Hepatocyte (in vitro differentiated cells): ENCODE measurements at regions not wholly inside any gene's neighbourhood (a gene's known extent, or its start where the extent isn't known, plus 50 kb on each side); places are given as distances from the start of the nearest gene placed in this dataset.

Experiments used
- DNase-seq: peaks from one replicate; pipeline ENCODE4 v3.0.0-alpha.2; 2016; ENCODE audit warnings: low spot score
- H2AFZ ChIP-seq: fragments of 200-600 bp; sonication (generic); 2 replicates; pipeline ENCODE4 v1.6.0; 2016; ENCODE audit warnings: antibody characterized with exemption, mild to moderate bottlenecking
- H3K27ac ChIP-seq: fragments of 200-600 bp; sonication (generic); 2 replicates; pipeline ENCODE4 v1.5.1; 2016; ENCODE audit warnings: mild to moderate bottlenecking
- H3K27me3 ChIP-seq: fragments of 200-600 bp; sonication (generic); 2 replicates; pipeline ENCODE4 v1.6.1; 2016
- H3K36me3 ChIP-seq: fragments of 200-600 bp; sonication (generic); replicated peaks from 2 replicates; pipeline ENCODE4 v1.5.1; 2016; ENCODE audit warnings: low read depth; ENCODE audit not compliant: insufficient read depth
- H3K4me1 ChIP-seq: fragments of 200-600 bp; sonication (generic); 2 replicates; pipeline ENCODE4 v1.5.1; 2016; ENCODE audit warnings: mild to moderate bottlenecking, moderate library complexity; ENCODE audit not compliant: insufficient read depth
- H3K4me2 ChIP-seq: fragments of 200-600 bp; sonication (generic); 2 replicates; pipeline ENCODE4 v1.6.0; 2016
- H3K4me3 ChIP-seq: fragments of 200-600 bp; sonication (generic); 2 replicates; pipeline ENCODE4 v1.5.1; 2016; ENCODE audit warnings: mild to moderate bottlenecking
- H3K79me2 ChIP-seq: fragments of 200-600 bp; sonication (generic); 2 replicates; pipeline ENCODE4 v1.6.0; 2017; ENCODE audit warnings: mild to moderate bottlenecking
- H3K9me2 ChIP-seq: fragments of 200-600 bp; sonication (generic); replicated peaks from 2 replicates; pipeline ENCODE4 v1.6.0; 2017; ENCODE audit warnings: mild to moderate bottlenecking; ENCODE audit not compliant: insufficient read depth
- H3K9me3 ChIP-seq: fragments of 200-600 bp; sonication (generic); 2 replicates; pipeline ENCODE4 v1.5.1; 2016; ENCODE audit warnings: low read depth, mild to moderate bottlenecking
- H4K20me1 ChIP-seq: fragments of 200-600 bp; sonication (generic); 2 replicates; pipeline ENCODE4 v1.6.0; 2016; ENCODE audit warnings: mild to moderate bottlenecking; ENCODE audit not compliant: insufficient read depth, poor library complexity, severe bottlenecking
- EZH2 ChIP-seq: fragments of 200-600 bp; sonication (generic); IDR thresholded peaks from 2 replicates; pipeline ENCODE4 v1.6.1; 2016; ENCODE audit warnings: antibody characterized with exemption, mild to moderate bottlenecking, borderline replicate concordance
- EZH2phosphoT487 ChIP-seq: fragments of 200-600 bp; sonication (generic); IDR thresholded peaks from one replicate; pipeline ENCODE4 v1.6.1; 2018; ENCODE audit warnings: antibody characterized with exemption, mild to moderate bottlenecking, low read depth, moderate library complexity; ENCODE audit not compliant: unreplicated experiment, severe bottlenecking
- WGBS: methylation state at CpG from one replicate; pipeline ENCODE4 v1.1.6; 2016; ENCODE audit warnings: low lambda C conversion rate; ENCODE audit errors: missing lambda C conversion rate; 5-methylcytosine and 5-hydroxymethylcytosine counted together
- TF ChIP-seq, protein P1 (sequence below): fragments of 200-600 bp; sonication (generic); IDR thresholded peaks from 2 replicates; pipeline ENCODE4 v1.5.1; 2016; ENCODE audit warnings: antibody characterized with exemption, mild to moderate bottlenecking; ENCODE audit not compliant: poor library complexity

DNA sequence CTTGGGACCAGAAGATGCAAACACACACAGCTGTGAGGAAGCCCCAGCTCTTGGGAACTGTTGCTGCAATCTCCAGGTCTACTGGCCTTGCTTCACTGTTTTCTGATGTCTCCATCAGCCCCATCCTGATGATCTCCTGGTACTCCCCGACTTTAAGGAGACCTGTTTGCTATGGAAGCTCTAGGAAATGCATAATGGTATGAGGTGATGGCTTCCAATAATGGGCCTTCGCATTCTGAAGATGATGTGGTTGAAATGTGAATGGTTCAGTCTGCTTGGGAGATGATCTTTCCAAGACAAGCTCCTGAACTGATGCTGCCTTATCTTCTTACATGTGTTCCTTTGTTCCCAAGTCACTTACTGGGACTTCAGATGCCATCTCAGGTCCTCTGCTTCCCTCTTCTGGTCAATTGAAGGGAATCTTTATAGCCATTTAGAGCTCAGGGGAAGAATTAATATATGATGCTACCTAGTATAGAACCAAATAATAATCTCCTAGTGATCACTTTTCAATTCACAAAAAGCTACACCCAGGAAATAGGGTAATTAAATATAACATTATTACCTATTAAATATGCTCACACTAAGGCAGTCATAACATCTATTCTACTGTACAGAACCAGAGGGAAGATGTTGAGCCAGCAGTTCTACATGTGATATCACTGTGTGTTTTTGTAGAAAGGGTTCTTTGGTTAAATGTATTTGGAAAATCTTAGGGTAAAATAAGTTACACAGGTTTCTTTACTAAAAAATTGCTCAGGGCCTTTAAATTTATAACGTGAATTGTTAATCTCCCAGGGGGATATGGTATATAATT, 73.9 kb upstream of the VTCN1 start:
- Histone ChIP-seq H3K4me3 (no peak overlapping the region), H3K4me2 (no peak overlapping the region), H3K9me2 (no peaks in the 10 kb centered on the region), H3K27me3 (no peaks in the 10 kb centered on the region), H3K4me1 (no peaks in the 10 kb centered on the region), H4K20me1 (no peaks in the 10 kb centered on the region), H3K9me3 (no peaks in the 10 kb centered on the region), H2AFZ (no peak overlapping the region), H3K79me2 (no peaks in the 10 kb centered on the region), H3K36me3 (no peaks in the 10 kb centered on the region), H3K27ac (no peak overlapping the region)
- WGBS = 76% methylated on average over 3 of the region's 3 CpGs
- peak; percentile 75 for DNase-seq
- TF ChIP-seq, protein P1, sequence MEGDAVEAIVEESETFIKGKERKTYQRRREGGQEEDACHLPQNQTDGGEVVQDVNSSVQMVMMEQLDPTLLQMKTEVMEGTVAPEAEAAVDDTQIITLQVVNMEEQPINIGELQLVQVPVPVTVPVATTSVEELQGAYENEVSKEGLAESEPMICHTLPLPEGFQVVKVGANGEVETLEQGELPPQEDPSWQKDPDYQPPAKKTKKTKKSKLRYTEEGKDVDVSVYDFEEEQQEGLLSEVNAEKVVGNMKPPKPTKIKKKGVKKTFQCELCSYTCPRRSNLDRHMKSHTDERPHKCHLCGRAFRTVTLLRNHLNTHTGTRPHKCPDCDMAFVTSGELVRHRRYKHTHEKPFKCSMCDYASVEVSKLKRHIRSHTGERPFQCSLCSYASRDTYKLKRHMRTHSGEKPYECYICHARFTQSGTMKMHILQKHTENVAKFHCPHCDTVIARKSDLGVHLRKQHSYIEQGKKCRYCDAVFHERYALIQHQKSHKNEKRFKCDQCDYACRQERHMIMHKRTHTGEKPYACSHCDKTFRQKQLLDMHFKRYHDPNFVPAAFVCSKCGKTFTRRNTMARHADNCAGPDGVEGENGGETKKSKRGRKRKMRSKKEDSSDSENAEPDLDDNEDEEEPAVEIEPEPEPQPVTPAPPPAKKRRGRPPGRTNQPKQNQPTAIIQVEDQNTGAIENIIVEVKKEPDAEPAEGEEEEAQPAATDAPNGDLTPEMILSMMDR = peak; percentile 79
- TF ChIP-seq EZH2phosphoT487 = no peak

DNA sequence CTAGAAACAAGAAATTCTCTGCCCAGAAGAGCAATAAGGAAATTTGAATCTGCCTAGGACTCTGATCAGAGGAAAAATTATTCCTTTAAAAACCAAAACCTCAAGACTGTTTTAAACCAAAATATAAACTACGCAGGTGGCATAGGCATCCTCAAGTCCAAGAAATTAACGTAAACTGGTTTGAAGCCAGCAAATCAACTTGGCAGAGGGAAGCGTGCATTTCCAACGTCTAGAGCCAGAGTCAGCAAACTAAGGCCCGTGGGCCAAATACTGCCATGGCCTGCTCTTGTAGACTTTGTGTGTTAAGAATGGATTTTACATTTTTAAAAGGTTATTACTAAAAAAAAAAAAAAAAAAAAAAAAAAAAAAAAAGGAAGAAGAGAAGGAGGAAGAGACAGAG, 67.8 kb upstream of the VTCN1 start:
- Histone ChIP-seq H2AFZ (no peak overlapping the region), H3K36me3 (no peaks in the 10 kb centered on the region), H3K4me2 (no peak overlapping the region), H3K4me3 (no peak overlapping the region), H3K9me3 (no peaks in the 10 kb centered on the region), H3K27ac (no peak overlapping the region), H3K9me2 (no peaks in the 10 kb centered on the region), H3K4me1 (no peaks in the 10 kb centered on the region), H3K27me3 (no peaks in the 10 kb centered on the region), H4K20me1 (no peaks in the 10 kb centered on the region), H3K79me2 (no peaks in the 10 kb centered on the region)
- DNase-seq = no peak
- TF ChIP-seq, protein P1 = no peak
- TF ChIP-seq EZH2phosphoT487 (no peak), EZH2 (no peak)
- WGBS = 84% methylated on average over 5 of the region's 5 CpGs

GRCh38 chr1:117275055-117275454, 64.3 kb upstream of the VTCN1 start:
- Histone ChIP-seq H3K4me3 (no peak overlapping the region), H3K27ac (no peak overlapping the region), H4K20me1 (no peaks in the 10 kb centered on the region), H3K9me2 (no peaks in the 10 kb centered on the region), H3K36me3 (no peaks in the 10 kb centered on the region), H3K4me1 (no peaks in the 10 kb centered on the region), H2AFZ (no peak overlapping the region), H3K9me3 (no peaks in the 10 kb centered on the region), H3K79me2 (no peaks in the 10 kb centered on the region), H3K27me3 (no peaks in the 10 kb centered on the region), H3K4me2 (no peak overlapping the region)
- TF ChIP-seq EZH2 (no peak), EZH2phosphoT487 (no peak)
- TF ChIP-seq, protein P1 = no peak
- WGBS = 81% methylated on average over 2 of the region's 2 CpGs
- DNase-seq = no peak
